NCI-H2107 treated with DMSO at 0.1 percent for 48 hours (cell line): ENCODE measurements at regions not wholly inside any gene's neighbourhood (a gene's known extent, or its start where the extent isn't known, plus 50 kb on each side); places are given as distances from the start of the nearest gene placed in this dataset.

Experiments
- DNase-seq: peaks from one replicate; lab custom pipeline; 2025; ENCODE audit not compliant: unreplicated experiment; lab: John Stamatoyannopoulos, UW

DNA sequence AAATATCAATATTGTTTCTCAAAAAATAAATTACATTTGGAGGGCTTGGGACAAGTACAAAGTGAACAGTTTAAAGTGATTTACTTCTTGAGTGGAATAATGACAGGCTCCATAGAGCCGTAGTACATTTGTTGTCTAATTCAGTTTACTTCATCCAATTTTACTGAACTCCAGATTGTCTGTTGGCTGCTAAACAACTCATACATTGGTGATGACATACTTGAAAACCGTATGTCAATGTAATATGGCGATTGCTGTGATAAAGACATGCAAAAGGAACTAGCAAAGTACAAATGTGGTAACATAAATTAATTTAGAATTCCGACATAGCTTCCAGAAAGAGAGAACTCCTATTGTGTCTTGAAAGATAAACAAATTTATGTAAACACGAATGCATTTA is 1197.5 kb upstream of the CDH18 start:
- DNase-seq, result no peak

DNA sequence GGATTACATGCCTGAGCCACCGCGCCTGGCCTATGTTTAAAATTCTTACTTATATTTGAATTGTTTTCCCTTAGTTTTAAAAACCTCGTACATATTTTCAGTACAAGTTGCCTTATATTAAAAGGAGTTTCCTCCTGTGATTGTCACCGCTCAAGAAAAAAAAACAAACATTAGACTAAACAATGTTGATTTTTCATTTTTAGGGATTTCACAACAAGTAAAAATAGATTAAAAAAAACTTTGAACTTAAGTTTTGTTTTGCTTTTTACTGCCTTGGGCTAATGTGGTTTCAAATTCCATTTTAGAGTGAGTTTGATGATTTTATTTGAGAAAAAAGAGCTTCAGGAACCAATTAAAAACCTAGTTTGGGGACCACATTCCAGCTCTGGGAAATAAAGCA is 1196.6 kb upstream of the CDH18 start:
- DNase-seq, result no peak

DNA sequence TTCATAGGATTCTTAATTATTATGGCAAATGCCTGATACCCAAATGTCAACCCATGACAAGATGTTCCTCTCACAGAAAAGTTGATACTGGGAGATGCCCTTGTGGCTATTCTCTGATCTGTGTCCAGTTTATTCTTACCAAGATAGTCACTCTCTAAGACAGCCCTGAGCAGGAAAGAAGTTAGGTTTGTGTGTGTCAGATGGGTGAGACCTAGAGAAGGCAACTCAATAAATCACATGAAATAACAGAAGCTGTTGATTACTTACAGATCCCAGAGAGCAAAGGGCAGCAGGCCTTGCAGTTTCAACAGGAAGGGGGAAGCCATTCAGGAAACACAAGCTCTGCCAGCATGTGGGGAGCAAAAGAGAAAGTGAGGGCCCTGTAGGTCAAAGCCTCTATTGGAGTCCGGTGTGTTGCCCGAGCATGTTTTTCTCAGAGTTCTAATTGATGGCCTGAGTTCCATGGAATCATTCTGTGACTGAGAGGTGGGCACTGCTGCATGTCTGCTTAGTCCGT is 1193.7 kb upstream of the CDH18 start:
- no peak for DNase-seq

DNA sequence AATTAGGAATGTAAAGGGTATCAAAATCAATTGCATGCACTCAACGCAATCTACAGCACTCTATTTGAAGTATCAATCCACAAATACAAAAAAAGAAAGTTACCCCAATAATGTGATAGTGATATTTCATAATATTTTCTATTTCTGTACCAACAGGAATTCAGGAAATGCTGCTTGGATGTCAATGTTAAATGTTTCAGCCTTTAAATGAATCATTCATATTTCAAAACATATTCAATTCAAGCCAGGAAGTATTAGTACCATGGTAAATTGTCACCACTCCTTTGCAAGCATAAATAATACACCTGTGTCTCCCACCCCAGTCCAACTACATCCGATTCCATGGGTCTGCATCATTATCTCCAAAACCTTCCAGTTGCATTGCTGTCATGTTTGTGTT is 1185.5 kb upstream of the CDH18 start:
- DNase-seq, result no peak

DNA sequence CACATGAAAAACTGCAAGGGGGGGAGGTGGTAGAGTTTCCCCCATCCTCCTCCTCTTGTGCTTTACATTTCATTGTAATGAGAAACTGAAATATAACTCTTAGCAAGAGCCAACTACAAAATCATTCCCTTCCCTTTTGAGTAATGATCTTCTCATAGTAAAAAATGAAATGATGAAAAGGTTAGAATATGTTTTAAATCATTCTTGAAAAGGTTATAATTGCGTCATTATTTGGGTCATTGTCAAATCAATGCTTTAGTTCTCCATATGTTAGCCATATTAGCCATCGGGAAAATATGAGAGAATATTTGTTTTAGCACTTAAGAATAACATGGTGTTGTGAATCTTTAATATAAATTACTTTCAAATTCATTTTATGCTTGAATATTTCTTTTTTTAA is 1185.0 kb upstream of the CDH18 start:
- DNase-seq, result no peak

DNA sequence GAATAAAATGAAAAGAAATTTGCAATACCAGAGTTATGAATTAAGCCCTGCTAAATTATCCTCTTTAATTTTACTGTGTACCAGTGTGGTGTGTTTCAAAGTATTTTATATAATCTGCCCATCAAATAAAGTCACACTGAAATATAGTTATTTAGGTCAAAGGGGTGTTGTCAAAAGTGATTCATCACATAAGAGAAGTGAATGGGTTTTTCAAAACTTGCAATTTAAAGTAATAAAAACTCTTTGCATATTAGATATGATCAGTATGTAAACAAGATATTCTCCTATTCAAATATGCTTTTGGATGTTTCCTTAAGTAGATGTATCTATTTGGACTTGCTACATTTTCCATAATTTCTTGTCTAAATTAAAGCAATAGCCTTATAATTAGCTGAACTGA is 1183.0 kb upstream of the CDH18 start:
- no peak for DNase-seq

DNA sequence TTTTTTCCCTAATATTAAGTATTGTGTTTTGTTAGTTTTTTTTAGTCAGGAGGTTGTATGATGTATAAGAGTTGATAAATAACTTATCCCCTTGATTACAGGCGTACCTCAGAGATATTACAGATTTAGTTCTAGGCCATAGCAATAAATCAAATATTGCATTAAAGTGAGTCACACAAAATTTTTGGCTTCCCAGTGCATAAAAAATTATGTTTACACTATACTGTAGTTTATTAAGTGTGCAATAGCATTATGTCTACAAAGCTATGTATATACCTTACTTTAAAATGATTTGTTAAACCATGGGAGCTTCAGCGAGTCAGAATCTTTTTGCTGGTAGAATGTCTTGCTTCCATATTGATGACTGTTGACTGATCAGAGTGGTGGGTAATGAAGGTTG is 1180.6 kb upstream of the CDH18 start:
- no peak for DNase-seq

DNA sequence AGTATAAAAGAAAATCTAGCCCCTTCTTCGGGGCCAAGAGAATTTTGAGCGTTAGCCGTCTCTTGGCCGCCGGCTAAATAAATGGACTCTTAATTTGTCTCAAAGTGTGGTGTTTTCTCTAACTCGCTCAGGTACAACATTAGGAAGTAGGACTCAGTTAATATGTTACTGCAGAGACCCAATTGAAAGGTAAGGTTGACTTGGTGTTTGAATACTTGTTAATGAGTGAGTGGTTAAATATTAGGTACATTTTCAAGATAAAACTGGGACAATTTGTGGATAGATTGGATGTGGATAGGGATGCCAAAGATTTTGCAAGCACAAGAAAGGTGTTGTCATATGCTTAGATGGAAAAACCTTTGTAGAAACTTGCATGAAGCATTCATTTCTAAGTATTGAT is 1177.3 kb upstream of the CDH18 start:
- no peak for DNase-seq

DNA sequence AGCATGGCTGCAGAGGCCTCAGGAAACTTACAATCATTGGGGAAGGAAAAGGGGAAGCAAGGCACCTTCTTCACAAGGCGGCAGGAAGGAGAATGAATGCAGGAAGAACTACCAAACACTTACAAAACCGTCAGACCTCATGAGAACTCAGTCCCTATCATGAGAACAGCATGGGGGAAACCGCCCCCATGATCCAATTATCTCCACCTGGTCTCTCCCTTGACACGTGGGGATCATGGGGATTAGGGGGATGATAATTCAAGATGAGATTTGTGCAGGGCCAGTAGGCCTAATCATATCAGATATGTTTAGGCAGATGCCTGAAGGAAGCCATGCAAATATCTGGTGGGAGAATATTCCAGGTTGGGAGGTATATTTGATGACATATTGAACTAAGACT is 1176.4 kb upstream of the CDH18 start:
- no peak for DNase-seq

DNA sequence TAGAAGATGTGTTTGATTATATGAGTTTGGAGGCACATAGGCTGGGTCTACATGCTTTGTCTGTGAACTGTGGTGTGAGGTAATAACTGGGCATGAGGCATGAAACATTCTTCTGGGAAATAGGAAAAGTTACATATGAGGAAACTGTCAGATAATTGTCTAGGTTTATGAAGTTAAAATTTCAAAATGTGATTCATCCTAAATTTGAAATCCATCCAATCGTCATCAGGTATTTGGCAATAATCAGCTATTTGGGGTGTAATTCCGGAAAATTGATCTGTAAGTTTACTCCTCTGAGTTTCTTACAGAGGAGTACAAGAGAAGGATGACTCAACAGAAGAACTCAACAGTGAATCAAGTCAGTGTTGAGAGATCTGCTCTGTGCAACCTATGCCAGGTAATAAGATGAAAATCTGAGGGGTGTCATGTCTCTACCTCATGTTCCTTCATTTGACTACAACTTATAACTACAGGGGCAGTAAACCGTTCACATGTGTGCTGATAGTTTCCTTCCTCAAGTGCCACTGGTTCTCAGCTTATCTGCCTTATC is 1171.6 kb upstream of the CDH18 start:
- no peak for DNase-seq

DNA sequence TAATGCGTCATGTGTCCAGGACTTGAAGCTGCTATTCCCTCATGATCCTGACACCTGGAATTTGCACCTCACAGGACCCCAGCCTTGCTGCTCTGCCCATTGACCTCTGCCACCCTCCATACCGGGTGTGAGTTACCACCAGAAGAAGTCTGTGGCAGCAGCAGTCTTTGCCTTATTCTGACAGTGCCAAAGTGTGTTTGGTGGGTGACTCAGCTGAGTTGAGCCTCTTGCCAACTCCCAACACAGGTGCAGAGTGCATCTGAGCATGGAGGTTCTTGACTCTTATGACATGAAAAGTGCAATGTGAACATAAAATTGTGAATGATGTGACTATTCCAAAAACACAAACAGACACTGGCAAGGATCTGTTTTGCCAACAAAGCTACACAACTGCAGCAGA is 1166.5 kb upstream of the CDH18 start:
- DNase-seq, result no peak

DNA sequence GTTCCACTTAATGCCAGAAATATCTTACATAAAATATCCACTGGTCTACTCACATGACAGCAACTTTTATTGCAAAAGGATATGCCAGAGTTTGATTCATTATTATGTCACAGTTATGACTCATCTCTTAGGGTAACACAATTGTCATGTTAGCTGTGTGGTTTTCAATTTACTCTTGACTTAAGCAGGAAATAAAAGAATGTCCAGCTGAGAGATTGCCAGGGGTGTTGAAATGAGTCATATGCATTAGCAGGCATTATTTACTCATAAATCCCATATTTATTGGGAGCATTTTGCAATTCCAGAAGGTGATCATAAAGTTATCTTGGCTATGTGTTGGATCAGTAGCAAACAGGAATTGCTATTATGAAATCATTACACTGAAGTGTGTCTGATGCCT is 1164.6 kb upstream of the CDH18 start:
- no peak for DNase-seq

DNA sequence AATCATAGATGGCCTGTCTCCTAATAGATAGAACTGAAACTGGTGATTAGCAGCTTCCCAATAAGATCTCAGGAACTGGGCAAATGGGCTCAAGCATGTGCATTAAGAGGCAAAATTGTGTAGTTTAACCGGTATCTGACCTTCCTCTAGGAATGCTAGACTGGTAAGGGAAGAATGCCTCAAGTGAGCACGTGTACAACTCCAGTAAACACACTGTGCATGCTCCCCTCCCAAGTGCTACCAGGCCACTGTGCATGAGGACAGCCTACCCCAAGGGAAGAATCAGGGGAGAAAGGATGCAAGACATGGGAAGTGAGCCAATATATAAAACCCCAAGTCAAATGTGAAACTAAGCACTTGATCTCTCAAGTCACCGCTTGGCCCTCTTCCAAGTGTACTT is 1157.4 kb upstream of the CDH18 start:
- no peak for DNase-seq

DNA sequence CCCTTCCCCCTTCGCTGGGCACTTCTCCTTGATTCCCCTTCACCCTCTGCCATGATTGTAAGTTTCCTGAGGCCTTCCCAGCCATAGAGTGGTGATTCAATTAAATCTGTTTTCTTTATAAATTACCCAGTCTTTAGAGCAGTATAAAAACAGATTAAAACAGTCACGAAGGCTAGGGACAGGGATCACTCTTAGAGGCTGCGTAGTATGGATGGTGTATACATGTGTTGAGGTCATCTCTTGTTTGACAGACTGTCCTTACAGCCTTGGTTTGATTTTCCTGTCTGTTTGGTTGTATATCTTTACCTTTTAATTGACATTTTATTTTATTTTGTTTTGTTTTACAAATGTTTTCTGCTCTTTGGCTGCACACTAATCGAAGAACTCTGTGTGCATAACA is 1155.7 kb upstream of the CDH18 start:
- DNase-seq, result no peak

DNA sequence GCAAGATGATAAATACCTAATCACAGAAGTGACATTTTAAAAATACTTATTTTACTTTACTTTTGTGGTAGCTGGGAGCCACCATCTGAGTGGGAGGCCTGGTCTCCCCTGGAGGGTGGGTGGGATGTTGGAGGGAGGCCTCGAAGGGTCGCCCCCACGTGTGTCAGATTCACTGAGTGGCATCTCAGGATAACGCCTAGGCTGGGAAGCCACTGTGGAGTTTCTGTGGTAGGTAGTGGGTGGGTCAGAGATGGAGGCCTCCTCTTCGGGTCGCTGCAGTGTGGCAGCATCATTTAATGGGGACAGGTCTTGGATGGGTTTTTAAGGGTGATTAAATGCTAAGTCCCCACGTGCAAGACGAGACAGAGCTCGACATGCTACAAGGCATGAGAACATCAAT is 1154.8 kb upstream of the CDH18 start:
- DNase-seq, result no peak

DNA sequence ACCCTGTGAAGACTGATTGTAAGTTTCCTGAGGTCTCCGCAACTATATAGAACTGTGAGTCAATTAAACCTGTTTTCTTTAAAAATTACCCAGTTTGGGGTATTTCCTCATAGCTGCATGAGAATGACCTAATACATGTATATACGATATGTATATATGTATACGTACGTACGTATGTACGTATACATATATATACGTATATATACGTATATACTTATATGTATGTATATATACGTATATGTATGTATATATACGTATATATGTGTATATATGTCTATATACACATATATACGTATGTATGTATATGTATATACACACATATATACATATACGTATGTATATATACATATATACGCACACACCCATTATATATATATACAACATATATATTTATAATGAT is 1153.0 kb upstream of the CDH18 start:
- DNase-seq, result no peak

DNA sequence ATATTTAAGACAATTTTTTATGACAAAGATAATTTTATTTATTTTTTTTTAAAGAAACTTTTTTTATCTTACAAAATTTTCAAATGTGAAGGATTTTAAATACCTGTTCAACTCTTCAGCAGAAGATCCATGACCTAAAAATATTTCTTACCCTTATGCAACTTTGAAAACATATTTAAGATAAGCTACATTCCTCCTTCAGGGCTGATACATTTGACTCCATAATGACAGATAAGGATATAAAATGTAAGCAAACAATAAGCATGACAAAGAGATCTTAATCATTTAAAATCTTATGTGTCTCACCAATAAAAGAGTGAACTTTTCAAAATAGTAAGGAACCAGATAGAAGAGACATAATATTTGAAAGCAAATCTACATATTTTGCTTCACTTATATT is 1138.2 kb upstream of the CDH18 start:
- no peak for DNase-seq

DNA sequence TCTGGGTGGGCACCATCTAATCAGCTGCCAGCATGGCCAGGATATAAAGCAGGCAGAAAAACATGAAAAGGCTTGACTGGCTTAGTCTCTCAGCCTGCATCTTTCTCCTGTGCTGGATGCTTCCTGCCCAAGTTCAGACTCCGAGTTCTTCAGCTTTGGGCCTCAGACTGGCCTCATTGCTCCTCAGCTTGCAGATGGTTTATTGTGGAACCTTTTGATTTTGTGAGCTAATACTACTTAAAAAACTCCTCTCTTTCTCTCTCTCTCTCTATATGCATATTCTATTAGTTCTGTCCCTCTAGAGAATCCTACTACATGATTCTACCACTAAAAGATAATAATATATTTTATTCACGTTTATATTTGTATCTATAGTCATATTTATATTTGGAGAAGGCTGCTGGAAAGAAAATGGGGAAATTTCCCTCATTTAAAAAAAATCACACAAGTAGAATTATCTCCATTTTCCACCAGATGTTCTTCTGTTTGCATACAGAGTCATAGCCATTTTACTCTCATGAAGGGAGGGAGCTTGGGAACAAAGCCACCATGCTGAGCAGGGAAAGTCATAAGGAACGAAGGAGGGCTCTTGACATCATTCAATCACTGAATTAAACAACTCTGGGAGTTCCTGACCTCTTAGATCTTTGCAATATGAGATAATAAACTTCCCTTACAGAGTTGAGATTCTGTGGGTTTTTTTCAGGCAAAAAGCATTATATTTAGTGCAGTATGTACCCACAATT is 1137.4 kb upstream of the CDH18 start:
- no peak for DNase-seq

DNA sequence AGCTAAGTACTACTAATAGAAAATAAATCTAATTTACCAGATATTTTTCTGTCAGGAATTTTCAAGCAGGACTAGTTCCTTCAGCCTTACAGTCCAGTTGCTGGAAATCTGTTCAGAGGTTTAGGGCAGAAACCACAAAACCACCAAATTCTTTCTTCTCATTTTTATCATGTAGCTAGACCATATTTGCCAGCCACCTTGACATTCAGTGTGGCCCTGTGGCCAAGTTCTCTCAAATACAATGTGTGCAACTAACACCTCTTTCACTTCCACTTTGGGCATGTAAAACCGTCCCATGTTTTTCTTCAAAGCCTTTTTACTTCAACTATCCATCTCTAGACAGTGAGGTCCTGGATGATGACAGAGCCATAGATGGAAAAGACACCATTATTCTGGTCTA is 1133.2 kb upstream of the CDH18 start:
- DNase-seq, result no peak

DNA sequence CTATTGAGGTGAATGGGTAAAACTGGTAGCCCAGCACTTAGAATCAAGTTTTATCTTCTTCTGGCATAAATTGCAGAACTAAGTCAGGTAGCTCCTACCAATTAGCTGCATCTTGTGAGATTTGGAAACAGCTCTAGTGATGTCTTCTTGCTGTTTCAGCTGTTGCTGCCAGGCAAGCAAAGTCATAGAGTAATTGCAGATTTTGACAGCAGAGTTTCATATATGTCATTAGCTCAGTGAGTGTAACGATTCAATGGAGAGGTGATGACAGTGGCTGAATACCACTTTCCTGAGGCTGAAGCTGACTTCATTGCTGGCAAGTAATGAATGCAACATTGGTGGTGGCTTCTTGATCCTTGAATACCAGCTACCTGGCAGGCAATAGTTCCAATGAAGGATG is 1109.7 kb upstream of the CDH18 start:
- DNase-seq, result no peak

DNA sequence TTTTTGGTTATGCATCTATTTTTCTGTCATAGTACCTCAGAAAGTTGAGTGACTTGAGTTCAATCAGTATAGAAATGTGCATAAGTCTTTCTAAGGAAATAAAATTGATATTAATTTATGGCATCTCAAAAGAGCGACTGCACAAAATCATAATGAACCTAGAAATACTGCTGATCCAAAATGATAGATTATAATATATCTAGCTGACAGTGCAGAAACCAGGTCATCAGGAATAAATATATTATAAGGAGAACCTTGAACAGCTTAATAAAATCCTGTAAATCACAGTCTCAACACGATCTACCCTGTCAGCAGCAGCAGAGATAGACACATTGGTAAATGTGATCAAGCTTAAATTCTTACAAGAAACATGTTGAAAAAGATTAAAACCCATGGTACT is 1106.6 kb upstream of the CDH18 start:
- no peak for DNase-seq

DNA sequence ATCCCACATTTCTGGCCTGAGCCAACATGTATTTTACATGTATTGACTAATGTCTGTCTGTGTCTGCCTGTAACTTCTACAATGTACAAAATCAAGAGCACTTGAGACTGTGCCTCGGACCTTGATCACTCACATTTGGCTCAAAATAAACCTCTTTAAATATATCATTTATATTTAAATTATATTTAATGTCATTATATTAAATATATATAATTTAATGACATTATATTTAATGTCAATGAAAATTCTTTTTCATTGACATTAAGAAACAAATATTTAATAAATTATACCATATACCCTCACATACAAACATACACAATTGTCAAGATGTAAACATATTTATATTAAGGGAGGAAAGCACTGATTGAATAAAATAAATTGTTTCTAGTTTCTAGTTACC is 1099.8 kb upstream of the CDH18 start:
- no peak for DNase-seq

DNA sequence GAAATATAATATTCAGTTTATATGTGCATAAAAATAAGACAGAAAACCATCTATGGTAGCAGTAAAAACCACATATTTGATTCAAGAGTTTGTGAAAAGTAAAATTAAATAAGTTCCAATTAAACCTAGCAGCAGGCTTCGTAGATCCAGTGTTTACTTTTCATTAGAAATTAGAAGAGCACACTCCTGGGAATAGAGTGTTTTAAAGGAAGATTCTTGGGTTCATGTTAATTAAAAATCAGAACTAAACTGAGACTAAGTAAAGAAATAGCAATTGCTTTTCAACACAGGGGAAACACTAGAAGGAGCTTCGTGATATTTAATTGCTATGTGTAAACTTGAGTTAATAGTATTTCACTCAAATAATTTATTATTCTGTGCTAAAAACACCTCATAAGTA is 1097.8 kb upstream of the CDH18 start:
- DNase-seq, result no peak
